SK-MEL-5 (cell line): ENCODE measurements at regions not wholly inside any gene's neighbourhood (a gene's known extent, or its start where the extent isn't known, plus 50 kb on each side); places are given as distances from the start of the nearest gene placed in this dataset.
"Not testable (repeated sequence)": the region's sequence is repeated elsewhere in the genome, so short reads cannot be mapped to it uniquely, and the experiment has no call there.

Experiments
- DNase-seq: peaks from one replicate; pipeline ENCODE4 v3.0.0-alpha.2; 2016; ENCODE audit warnings: low read depth, low spot score
- in situ Hi-C: cut with HindIII; loops from 2 replicates; pipeline ENCODE4 v1.10.0; 2016; ENCODE audit warnings: low sequenced_read_pairs, high pct_unique_total_duplicates, low pct_unique_long_range_greater_than_20kb

- in situ Hi-C loops, DNase-seq: not testable (repeated sequence)
Measured at GRCh38 chr14:105981517-105982302, 455.3 kb downstream of the TMEM121 start.

- in situ Hi-C loops, result no loop called here
Measured at GRCh38 chr14:105982664-105983063, 456.3 kb downstream of the TMEM121 start.

GRCh38 chr14:105986894-105987284, 460.5 kb downstream of the TMEM121 start:
- in situ Hi-C loops, result no loop called here
- no peak for DNase-seq

More at GRCh38 chr14:105982664-105983063, 456.3 kb downstream of the TMEM121 start:
- DNase-seq, result no peak

- in situ Hi-C loops, result no loop called here
Measured at GRCh38 chr14:105987563-105987962, 461.2 kb downstream of the TMEM121 start.

GRCh38 chr14:105989566-105990302, 463.4 kb downstream of the TMEM121 start:
- in situ Hi-C loops, result no loop called here
- DNase-seq, result no peak

More at GRCh38 chr14:105987563-105987962, 461.2 kb downstream of the TMEM121 start:
- DNase-seq, result no peak

GRCh38 chr14:105991677-105992076, 465.3 kb downstream of the TMEM121 start:
- DNase-seq, in situ Hi-C loops: not testable (repeated sequence)

GRCh38 chr14:105993814-105994213, 467.4 kb downstream of the TMEM121 start:
- in situ Hi-C loops, result no loop called here

GRCh38 chr14:105995011-105995710, 468.8 kb downstream of the TMEM121 start:
- in situ Hi-C loops, DNase-seq: not testable (repeated sequence)

More at GRCh38 chr14:105993814-105994213, 467.4 kb downstream of the TMEM121 start:
- DNase-seq, result no peak

- in situ Hi-C loops, result not testable (repeated sequence)
Measured at GRCh38 chr14:105998597-105998996, 472.2 kb downstream of the TMEM121 start.

GRCh38 chr14:105999361-106000028, 473.1 kb downstream of the TMEM121 start:
- DNase-seq, result peak; percentile 70
- in situ Hi-C loops, result no loop called here

More at GRCh38 chr14:105998597-105998996, 472.2 kb downstream of the TMEM121 start:
- not testable (repeated sequence) for DNase-seq

GRCh38 chr14:106000029-106000511, 473.7 kb downstream of the TMEM121 start:
- in situ Hi-C loops, DNase-seq: not testable (repeated sequence)

GRCh38 chr14:106001277-106001676, 474.9 kb downstream of the TMEM121 start:
- in situ Hi-C loops, DNase-seq: not testable (repeated sequence)

GRCh38 chr14:106003351-106003750, 477.0 kb downstream of the TMEM121 start:
- DNase-seq, result no peak
- in situ Hi-C loops, result no loop called here

- DNase-seq, in situ Hi-C loops: not testable (repeated sequence)
Measured at GRCh38 chr14:106004937-106005795, 478.8 kb downstream of the TMEM121 start.

GRCh38 chr14:106006043-106006442, 479.7 kb downstream of the TMEM121 start:
- peak; percentile 17 for DNase-seq
- in situ Hi-C loops, result not testable (repeated sequence)

GRCh38 chr14:106006716-106007115, 480.3 kb downstream of the TMEM121 start:
- in situ Hi-C loops, DNase-seq: not testable (repeated sequence)
